Astrocyte of the spinal cord (primary cell): ENCODE measurements at regions not wholly inside any gene's neighbourhood (a gene's known extent, or its start where the extent isn't known, plus 50 kb on each side); places are given as distances from the start of the nearest gene placed in this dataset.
"Not testable (repeated sequence)": the region's sequence is repeated elsewhere in the genome, so short reads cannot be mapped to it uniquely, and the experiment has no call there.

Experiments used
- DNase-seq: peaks from one replicate; pipeline ENCODE4 v3.0.0; 2011; ENCODE audit warnings: low read depth, low spot score
- H3K4me3 ChIP-seq: 2 replicates; pipeline ENCODE4 v1.5.1; 2011; ENCODE audit warnings: low read depth, mild to moderate bottlenecking, low read length, moderate library complexity
- in situ Hi-C: cut with HindIII; loops from 2 replicates; pipeline ENCODE4 v1.10.0; 2017; ENCODE audit warnings: low sequenced_read_pairs
- TF ChIP-seq, protein P1 (sequence below): IDR thresholded peaks from 2 replicates; pipeline ENCODE4 v1.5.1; 2012; ENCODE audit warnings: low read depth, mild to moderate bottlenecking, low read length, inconsistent platforms

DNA sequence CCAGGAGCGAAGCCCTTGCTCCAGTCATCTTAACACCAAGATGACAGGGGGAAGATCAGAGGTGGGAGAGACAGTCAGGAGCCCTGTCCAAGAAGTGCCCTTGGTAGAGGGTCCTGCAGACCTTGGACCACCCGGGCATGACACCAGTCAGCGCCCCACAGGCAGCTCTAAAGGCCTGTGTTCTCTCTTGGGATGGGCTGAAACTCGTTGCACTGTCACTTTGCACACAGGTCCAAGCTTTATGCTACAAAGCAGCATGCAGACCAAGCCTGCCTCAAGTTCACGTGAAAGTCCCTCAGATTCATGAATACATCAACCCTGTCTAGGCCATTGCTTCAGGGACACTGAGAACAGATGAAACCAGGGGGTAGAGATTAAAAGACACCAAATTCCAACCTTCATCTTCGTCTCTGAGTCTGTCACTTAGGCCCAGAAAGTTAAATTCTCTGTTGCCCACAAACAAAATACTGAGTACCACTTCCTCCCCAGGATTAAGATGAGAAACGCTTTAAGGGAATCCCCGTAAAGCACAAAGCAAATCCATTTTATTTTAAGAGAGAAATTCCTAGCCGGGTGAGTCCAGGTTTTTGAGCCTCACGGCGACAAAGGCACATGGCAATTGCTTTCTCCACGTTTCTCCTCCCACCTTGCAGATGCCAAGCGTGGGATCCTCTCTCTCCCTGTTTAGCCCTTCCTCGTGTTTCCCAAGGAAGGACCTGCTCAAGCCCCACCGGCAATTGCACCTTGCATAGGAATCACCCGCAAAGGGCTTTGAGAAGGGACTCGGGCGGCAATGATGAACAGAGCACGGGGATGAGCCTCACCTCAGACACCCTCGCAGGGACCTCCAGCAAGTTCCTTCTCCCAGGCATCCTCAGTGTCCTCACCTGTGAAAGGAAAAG, 75.0 kb upstream of the ID2 start:
- H3K4me3 ChIP-seq, result no peak overlapping the region
- TF ChIP-seq, protein P1, sequence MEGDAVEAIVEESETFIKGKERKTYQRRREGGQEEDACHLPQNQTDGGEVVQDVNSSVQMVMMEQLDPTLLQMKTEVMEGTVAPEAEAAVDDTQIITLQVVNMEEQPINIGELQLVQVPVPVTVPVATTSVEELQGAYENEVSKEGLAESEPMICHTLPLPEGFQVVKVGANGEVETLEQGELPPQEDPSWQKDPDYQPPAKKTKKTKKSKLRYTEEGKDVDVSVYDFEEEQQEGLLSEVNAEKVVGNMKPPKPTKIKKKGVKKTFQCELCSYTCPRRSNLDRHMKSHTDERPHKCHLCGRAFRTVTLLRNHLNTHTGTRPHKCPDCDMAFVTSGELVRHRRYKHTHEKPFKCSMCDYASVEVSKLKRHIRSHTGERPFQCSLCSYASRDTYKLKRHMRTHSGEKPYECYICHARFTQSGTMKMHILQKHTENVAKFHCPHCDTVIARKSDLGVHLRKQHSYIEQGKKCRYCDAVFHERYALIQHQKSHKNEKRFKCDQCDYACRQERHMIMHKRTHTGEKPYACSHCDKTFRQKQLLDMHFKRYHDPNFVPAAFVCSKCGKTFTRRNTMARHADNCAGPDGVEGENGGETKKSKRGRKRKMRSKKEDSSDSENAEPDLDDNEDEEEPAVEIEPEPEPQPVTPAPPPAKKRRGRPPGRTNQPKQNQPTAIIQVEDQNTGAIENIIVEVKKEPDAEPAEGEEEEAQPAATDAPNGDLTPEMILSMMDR, result no peak
- in situ Hi-C loops, result no loop called here
- no peak for DNase-seq

DNA sequence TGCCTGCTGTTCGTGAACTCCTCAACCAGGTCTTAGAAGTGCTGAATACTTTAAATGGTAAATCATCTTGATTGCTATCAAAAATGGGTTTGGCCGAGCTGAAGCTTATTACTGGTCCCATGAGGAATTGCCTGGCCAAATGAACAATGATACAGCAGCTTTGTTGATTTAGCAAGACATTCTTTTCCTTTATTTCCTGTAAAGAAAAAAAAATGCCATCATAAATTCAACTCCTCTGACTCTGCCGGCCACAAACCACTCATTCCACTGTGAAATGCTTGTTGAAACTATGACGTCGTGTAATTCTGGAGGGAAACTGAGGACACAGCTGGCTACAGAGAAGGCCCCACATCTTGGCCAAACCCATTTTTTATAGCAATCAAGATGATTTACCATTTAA, 74.2 kb upstream of the ID2 start:
- DNase-seq, result peak; percentile 81
- in situ Hi-C loops, result no loop called here
- TF ChIP-seq, protein P1, result no peak

DNA sequence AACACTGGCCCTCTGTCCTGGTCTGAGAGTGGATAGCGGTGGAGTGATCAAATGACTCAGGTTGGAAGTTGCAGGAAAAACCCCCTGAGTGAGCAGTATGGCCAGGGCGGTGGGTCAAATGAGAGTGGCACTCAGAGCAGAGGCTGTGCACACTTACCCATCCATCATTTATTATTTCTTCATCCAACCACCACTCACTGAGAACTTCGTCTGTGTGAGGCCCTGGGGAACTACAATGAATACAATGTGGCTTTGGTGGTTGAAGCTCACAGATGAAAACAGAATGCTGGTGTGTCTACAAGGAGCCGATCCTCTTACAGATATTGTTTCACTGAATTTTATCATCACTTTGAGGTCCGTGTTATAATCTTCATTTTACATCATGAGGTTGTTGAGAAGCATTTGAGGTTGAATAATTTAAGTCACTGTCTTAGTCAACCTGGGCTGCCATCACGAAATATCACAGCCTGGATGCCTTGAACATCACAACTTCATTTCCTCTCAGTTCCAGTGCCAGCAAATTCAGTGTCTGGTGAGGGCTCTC, 73.4 kb upstream of the ID2 start:
- peak; percentile 26 for DNase-seq
- H3K4me3 ChIP-seq, result no peak overlapping the region
- in situ Hi-C loops, result no loop called here
- TF ChIP-seq, protein P1, result no peak

More for the DNA sequence above, 74.2 kb upstream of the ID2 start:
- H3K4me3 ChIP-seq, result no peak overlapping the region

DNA sequence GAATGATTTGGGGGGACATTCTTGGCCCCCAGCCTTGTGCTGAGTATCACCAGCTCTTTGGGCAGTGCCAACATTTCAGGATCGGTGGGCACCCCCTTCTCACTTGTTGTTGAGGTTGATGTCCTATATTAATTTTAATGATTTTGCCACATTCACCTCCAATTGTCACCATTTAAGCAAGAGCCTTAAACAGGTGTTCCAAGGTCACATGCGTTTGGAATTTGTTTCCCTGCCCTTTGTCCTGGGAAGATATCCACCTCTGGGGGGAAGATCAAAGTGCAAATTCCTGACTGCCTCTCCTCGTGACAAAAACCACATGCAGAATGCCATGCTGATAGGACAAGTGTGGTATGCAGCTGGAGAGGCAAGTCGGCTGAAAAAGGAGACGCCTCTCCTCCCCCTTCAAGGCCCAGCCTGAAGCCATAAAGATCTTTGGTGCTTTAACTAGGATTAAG, 72.5 kb upstream of the ID2 start:
- in situ Hi-C loops, result no loop called here
- DNase-seq, result no peak
- TF ChIP-seq, protein P1, result no peak
- no peak overlapping the region for H3K4me3 ChIP-seq

DNA sequence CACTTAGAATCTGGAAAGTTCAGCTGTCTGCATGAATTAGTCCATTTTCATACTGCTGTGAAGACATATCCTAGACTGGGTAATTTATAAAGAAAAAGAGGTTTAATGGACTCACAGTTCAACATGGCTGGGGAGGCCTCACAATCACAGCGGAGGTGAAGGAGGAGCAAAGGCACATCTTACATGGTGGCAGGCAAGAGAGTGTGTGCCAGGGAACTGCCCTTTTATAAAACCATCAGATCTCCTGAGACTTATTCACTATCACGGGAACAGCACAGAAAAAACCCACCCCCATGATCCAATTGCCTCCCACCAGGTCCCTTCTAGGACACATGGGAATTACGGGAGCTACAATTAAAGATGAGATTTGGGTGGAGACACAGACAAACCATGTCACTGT, 71.1 kb upstream of the ID2 start:
- in situ Hi-C loops, H3K4me3 ChIP-seq, DNase-seq: not testable (repeated sequence)

DNA sequence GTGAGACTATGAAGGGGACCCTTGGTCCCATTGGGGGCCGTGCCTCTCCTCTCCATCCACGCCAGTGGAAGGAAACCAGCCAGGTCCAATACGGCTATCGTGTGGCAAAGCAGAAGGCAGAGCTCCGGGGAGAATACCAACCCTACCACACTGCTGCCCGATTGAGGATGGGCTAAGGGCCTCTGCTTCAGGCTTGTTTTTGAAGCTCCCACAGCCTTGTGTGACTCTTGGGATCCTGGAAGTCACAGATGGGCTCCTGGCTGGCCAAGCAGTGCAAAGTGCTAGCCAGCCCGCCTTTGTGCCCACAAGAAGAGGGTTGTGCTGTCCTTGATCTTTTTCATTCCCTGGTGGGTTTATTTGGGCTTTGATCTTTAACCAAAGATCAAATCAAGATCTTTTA, 70.6 kb upstream of the ID2 start:
- in situ Hi-C loops, result no loop called here
- TF ChIP-seq, protein P1, result no peak
- H3K4me3 ChIP-seq, result no peak overlapping the region
- DNase-seq, result no peak

DNA sequence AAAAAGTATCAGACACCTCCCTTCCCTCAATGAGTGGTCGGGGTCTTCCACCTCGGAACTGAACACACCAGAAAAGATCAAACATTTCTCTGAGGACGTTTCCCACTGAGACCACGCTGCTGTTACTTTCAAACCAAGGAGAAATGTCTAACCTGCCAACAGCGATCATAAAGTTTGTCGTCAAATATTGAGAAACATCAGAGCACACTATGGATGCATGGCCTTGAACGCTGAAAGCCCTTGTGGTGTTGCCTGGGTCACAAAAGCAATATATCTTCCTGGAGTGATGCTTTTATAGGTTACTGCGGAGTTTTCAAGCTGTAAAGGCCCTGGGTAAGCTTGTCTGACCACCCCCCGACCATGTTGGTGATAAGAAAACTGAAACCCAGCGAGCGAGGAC, 70.2 kb upstream of the ID2 start:
- H3K4me3 ChIP-seq, result no peak overlapping the region
- in situ Hi-C loops, result no loop called here
- no peak for DNase-seq
- TF ChIP-seq, protein P1, result no peak
